ENCODE measurements at regions not wholly inside any gene's neighbourhood (a gene's known extent, or its start where the extent isn't known, plus 50 kb on each side); places are given as distances from the start of the nearest gene placed in this dataset.
"Not testable (repeated sequence)": the region's sequence is repeated elsewhere in the genome, so short reads cannot be mapped to it uniquely, and the experiment has no call there.

DNA sequence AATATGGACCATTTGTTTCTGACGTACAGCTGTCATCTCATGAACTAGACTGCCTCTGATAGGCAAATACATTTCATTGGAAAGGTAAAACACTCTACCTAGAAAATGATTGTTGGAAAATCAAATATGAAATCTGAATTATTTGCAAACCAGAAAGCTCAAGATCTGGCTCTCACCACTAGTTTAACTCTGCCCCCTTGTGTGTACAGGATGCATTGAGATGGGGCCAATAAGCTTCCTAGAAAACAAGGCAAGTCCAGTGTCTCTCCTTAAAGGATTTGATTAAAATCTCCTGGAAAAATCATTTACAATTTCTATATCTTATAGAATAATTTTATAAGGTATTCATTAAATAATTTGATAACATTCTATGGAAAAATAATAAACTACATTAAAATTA lies 311.9 kb upstream of the ANKH start:
- DNase-seq: no peak

DNA sequence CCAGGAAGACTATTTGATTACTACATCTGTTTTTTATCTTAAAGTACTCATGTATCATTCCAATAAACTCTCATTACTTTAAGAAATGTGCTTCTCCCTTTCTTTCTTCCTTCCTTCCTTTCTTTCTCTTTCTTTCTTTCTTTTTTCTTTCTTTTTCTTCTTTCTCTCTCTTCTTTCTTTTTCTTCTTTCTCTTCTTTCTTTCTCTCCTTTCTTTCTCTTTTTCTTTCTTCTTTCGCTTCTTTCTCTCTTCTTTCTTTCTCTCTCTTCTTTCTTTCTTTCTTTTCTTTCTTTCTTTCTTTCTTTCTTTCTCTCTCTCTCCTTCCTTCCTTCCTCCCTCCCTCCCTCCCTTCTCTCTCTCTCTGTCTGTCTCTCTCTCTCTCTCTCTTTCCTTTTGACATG lies 298.6 kb upstream of the ANKH start:
- DNase-seq: no peak

DNA sequence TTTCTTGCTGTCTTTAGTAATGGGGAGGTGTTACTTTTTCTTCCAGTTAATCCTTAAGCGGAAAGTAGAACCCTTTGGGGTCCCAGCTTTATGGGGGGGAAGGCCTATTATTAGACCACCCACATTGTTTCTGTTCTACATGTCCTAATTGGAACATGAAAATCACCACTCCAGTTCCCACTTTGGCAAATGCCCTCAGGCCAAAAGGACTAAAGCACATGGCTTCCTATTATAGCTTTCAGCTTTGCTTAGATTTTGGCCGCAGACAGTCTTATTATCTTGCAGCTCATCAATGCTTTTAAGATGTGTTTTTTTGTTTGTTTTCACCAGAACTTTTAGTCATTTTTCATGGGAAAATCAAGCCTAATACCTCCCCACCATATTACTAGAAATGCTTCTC lies 296.8 kb upstream of the ANKH start:
- DNase-seq: no peak

DNA sequence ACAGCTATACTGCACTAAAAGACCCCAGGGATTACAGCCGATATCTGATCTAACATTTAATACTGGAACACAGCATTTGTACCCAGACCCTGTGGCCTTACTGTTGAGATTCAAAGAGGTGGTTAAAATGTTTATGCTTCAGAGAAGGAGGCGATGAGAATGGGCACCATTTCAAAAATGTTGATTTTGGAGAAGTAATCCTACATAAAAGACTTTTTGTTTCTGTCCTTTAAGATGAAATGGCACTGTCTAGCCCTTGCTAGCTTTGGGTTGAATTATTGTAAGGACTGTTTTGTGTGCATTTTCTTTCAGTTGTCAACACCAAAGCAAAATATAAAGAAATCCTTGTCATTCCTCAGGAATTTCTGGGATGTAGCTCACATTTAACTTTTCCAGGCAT lies 288.5 kb upstream of the ANKH start:
- no peak for DNase-seq

DNA sequence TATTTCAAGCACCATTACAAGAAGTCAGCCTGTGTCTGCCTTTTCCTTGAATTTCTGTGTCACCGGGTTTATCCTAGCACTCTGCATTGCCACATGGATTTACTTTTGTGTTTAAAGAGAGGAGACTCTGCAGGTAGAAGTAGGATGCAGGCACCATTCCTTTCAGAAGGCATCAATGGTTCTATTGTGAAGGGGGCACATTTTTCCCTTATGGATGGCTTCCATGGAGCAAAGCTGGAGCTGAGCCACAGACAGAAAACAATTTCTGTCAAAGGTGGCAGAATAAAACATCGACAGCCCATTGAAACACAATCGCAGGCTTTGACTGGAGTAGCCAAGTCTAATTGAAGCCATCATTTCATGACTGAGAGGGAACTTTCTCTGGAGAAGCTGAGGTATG lies 288.0 kb upstream of the ANKH start:
- DNase-seq: no peak

DNA sequence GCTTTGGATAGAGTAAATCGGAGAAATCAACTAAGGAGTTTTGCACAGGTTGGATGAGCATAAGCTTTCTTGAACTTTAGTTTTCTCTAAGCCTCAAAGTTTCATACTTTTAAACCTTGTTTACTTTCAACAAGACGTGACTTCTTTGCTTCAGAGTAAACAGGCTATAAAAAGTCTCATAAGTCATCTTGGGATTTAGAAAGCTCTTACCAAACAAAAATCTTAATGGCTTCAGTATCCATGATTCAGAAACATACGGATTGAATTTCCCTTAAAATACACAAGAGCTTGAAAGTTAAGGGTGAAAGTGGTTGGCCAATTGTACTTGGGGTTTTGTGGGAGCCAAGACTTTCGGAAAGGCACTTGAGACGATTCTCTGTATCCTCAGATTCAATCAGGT lies 270.9 kb upstream of the ANKH start:
- no peak for DNase-seq

DNA sequence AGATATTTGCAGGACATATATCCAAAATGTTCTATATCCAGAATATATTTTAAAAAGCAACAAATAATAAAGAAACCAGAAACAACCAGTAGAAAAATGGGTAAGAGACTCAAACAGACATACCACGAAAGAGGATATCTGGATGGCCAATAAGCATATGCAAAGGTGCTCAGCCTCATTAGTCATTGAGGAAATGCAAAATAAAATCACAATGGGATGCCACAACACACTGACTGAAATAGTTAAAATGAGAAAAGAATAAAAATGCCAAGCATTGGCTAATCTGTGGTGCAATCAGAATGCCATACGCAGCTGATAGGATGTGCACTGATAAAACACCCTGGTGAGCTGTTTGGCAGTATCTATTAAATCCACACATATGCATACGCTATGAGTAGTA lies 265.8 kb upstream of the ANKH start:
- no peak for DNase-seq

DNA sequence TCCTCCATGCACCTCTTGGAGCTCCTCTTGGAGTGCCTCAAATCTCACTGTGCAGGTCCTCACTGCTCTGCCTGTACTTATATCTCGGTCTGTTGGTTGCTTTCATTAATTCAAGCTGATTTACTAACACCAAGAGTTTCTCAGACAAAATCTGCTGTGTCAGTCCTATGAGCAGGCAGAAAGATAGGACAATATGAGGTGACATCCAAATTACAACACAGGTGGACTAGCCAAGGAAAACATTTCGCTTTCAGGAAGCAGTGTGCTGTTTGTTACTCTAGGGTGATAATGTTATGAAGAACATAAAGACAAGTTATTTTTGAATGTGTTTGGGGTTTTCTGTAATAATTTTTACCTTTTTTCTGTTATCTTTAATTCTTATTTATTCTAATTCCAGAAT lies 264.1 kb upstream of the ANKH start:
- DNase-seq: no peak

DNA sequence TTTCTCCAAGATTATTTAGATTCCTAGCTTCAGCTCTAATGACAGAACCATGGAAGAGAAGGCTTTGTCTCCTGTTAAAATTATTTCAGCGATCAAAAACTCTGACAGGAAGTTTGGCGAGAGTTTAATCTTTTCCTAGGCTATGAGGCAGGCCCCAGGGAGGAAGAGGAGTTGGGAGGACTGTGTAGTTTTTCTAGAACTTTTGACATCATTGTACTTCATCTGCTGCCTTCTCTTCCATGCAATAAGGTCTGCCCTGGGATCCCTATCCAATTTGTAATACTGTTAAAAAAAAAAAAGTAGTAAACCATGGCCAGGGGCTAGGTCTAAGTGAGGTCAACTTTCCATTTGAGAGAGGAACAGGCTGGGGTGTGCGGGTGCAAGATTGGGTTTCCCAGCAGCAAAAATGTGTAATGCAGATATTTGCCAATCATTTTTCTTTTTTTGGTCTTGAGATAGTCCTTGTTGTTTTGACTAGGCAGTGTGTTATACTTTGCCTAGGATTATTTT lies 261.9 kb upstream of the ANKH start:
- DNase-seq: no peak

DNA sequence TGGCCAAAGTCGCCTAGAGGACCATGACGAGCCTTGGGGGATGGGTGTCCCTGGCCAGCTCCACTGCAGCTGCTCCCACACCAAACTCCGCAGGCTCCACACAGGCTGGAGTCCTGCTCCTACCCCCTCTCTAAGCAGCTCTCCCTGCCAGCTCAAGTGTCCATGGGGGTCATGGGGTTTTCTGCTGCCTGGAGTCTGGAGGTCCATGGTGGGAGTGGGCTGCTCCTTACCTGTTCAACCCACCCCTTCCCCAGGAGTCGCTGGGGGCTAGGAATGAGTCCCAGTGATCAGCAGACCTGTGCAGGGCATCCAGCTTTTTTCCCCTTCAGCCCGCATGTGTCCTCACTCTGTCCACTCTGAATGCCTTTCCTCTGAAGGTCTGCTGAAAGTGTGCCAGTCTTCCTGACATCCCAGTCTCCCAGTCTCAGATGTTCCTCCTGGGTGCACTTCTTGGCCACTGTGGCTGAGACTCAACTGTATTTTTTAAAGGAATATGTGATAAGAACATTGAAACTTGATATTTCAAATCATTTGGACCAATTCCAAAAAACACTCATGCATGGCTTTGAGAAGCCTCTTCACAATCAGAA lies 261.3 kb upstream of the ANKH start:
- DNase-seq: no peak

DNA sequence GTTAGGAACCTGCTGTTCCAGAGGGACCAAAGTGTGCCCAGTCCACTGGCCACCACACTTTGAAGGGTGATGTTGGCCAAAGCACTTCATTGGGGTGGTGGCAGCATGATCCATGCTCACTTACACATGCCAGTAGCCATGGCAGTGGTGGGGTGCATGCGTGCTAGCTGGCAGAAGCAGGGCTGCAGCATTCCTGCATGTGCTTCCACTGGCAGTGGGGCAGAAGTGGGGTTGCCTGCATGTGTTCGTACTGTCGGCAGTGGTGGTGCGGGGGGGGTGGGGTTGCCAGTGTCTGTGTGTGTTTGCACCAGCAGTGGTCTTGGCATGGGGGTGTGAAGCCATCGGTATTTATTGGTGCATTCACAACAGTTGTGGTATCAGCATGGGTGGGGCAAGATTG lies 260.3 kb upstream of the ANKH start:
- DNase-seq: no peak

DNA sequence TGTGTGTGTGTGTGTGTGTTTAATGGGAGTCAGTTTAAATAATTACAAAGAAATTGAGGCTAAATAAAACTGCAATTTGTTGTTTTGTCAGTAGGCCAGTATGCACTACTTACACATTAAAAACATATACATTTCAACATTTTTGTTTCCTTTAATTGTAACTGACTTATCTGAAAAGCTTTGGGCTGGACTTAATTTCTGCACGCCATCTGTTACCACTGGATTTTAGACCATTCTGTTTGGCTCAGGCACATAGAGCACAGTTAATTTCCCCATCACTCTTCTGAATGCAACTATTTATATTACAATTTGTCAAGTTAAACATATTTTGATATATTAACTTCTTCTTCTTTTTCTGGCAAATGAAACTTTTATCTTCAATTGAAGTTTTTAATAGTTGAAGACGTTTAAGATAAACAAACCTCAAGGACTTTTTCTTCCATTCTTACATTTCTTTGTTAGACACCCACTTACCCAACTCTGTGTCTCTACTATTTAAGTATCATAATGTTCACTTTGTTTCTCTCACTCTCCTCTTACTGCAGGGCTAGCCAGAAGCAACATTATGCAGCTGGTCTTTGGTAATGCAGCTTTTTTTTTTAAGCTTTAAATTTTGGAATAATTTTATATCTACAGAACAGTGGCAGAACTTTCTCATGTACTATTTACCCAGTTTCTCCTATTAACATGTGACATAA lies 253.4 kb upstream of the ANKH start:
- no peak for DNase-seq

DNA sequence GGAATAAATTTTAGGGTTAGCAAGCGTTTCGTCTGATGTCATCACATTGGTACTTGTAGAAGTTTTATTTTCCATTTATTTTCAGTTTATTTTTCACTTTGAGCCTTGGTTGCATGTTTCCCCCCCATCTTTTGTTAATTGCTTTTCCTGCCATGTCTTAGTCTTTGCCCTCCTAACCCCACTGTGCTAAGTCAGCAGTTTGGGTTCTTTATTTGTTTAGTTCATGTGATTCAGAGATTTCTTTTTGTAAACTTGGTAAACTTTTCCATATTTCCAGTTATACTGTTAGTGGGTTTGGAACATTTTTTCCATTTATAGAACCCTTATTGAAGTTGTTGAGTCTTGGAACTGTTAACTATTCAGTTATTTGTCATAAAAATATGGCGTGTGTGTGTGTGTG lies 252.9 kb upstream of the ANKH start:
- DNase-seq: no peak

DNA sequence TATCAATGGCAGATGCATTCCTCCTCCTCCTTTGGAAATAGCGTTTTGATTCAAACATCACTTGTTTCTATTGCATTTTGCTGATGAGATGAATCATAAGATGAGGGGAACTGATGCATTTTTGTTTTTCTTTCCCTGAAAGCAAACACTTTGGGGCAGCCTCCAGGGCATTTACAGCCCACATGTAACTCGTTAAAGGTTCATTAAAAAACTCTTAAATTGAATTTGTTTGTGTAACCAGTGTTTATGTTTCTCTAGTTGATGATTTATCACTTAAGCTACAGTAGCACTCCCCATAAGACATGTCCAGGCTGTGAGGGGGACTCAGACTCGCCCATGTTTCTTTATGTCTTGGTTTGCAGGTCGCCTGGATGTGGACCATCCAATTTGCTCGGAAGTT lies 246.1 kb upstream of the ANKH start:
- no peak for DNase-seq

DNA sequence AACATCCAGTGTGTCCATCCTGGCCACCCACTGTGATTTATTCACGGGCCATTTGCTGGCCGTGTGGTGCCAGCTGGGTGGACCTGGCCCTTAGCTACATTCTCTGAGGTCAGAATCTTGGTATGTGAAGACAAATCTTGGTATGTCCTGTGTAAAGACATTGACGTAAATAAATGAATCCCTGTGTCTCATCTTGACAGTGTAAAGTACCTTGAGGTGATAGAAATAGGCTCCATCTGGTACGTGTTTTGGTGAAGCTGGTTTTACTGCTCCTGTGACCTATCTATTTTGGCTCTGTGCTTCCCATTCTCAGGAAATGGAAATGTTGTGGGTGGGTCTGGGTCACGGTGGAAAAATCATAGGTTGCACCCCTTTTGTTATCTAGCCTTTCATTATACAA lies 245.4 kb upstream of the ANKH start:
- DNase-seq: no peak

DNA sequence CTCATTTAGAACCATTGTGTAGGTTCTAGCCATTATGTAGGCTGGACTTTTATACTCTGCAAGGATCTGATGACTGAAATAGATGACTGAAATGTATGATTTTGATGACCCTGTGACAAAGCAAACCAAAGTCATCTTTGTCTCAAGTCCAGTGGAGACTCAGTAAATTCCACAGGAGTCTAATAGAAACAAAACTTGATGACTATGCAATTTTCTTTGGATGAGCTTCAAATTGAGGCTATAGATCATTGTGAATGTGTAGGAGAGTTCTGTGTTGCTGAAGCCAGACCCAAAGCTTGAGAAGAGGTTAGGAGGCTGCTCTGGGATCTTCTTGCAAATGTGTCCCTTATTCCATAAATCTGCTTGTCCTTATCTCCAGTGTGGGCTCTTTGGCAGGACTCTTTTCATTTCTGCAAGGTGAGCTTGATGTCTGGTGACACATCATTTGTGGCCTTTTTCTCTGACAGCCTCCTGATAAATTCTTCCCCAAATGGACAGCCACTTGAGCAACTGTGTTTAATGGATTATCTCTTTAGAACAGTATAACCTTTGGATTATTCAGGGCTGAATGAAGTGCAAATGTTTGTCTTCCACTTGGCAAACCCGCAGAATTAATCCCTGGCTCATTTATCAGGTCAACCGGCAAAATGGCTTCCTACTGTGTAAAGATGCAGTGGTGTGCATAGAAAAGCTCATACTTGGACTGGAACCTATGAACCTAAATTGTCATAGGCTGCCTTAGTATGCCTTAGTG lies 235.1 kb upstream of the ANKH start:
- no peak for DNase-seq

DNA sequence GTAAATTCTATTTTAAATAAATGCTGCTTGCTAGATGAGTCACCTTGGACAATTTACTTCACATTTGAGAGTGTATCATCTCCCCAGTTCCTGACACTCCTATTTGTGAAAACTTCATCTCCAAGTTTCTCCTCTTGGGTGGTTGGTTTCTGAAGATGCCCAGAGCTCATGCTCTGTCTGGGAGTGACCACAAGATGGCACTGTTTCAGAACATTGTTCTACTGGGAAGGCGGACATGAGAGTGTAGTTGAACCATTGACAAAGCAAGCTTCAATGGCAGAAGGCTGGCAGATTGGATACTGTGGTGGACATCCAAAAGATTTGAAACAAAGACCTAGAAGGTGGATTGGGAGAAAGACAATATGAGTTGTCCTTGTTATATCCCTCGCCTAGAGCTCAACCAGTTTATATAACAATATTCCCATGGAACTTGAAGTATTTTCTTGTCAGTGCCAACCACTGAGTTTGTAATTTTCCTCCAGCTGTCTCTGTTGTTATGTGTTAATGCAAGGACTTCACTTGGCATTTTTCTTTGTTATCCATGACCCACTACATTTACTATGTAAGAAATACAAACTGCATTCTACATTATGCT lies 234.3 kb upstream of the ANKH start:
- peak; percentile 11 to 20 for DNase-seq

DNA sequence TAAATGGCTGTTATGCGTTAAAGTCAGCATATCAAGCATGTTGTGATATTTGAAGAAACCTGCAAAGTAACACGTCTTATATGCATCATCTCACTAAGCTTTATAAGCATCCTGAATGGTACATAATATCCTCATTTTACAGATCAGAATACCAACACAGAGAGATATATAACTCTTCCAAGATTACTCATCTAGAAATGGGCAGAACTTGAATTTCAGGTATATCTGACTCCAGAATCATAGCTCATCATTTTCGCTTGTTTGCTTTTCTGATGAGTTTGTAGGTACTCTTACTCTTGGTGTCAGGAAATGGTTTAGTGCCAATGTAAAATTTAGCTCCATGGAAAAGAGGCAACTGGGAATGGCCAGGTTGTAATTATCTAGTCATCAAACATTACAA lies 232.3 kb upstream of the ANKH start:
- no peak for DNase-seq

DNA sequence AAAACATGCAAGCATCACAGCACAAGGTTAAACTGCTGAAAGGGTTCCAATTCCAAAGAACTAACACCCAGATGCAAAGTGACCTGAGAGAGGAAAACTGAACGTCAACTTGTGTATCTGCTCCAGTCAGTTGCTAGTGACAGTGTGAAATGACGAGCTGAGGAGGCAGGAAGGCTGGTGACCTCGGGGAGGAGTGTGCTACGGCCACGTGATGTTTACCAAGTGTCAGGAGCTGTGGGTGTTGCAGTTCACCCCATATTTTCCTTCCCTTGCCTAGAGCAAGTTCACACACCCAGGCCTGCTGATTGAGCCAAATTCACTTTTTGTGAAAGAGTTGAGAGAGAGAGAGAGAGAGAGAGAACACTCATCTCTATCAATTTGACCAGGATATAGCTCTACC lies 231.6 kb upstream of the ANKH start:
- no peak for DNase-seq

DNA sequence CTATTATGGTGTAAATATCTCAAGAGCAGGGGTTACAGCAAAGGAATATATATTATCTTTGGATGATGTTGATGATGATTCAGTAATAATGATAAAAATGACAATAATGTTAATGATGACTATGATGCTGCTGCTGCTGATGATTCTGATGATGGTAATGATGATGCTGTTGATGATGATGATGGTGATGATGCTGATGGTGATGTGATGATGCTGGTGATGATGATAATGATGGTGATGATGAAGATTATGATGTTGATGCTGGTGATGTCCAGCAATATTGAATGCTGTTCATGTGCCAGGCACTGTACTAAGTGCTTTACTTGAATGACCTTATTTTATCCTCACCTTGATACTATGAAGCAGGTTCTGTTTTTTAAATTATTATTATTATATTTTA lies 226.0 kb upstream of the ANKH start:
- no peak for DNase-seq

DNA sequence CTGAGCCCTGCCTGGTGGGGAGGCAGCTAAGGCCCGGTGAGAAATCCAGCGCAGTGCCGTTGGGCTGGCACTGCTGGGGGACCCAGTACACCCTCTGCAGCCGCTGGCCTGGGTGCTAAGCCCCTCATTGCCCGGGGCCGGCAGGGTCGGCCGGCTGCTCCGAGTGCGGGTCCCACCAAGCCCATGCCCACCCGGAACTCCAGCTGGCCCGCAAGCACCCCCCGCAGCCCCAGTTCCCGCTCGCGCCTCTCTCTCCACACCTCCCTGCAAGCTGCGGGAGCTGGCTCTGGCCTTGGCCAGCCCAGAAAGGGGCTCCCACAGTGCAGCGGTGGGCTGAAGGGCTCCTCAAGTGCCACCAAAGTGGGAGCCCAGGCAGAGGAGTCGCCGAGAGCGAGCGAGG lies 225.1 kb upstream of the ANKH start:
- not testable (repeated sequence) for DNase-seq

DNA sequence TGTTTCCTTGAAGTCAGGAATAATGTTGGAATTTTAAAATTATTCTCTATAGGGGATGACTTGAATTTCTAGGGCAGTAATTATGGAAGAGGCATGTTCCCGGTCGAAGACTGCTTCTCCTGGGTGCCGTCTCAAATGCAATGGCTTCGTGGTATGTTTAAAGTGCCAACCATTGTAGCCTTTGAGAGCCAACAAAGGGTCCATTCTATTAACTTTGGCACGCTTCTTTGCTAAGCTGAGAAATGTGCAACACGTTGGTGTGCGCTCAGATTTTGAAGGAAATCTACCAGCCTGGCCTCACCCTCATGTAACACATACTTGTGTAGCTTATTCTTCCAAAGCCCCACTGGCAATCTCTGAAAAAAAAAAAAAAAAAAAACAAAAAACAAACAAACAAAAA lies 221.2 kb upstream of the ANKH start:
- DNase-seq: no peak

DNA sequence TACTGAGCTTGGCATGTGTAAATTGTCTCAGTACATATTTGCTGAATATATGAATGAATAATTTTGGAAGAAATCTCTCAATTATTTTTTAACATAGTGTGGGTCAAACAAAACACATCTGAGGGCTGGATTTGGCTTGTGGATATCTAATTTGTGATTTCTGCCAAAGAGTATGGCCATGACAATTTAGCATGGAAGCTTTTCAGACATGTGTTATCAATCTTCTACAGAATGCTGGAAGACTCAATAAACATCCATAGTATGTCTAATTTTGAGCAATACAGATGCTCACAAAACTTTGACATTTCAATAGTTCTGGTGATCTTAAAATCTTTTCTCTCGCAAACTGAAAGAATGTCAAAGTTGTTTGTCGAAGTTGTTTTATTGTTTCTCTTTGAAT lies 214.1 kb upstream of the ANKH start:
- DNase-seq: no peak

DNA sequence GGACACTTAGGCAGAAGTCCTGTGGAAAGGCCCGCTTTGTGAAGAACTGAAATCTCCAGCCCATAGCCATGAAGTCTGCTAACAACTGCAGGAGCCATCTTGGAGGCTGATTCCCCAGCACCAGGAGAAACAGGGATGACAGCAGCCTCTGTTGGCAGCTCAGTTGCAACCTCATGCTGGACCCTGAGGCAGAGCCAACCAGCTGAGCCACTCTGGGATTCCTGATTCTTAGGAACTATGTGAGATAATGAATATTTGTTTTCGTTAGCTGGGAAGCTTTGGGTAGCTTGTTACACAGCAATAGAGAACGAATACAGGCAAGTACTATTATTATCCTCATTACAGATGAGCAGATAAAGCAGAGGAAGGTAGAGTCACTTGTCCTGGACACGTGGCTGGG lies 210.5 kb upstream of the ANKH start:
- DNase-seq: no peak
